HepG2 (cell line): ENCODE measurements at regions not wholly inside any gene's neighbourhood (a gene's known extent, or its start where the extent isn't known, plus 50 kb on each side); places are given as distances from the start of the nearest gene placed in this dataset.

Experiments
- ATAC-seq: fragments of 200-7000 bp; cut with Tn5 transposase; 3 replicates; pipeline ENCODE4 v1.9.1; 2020; ENCODE audit warnings: mild to moderate bottlenecking, moderate library complexity
- BruUV-seq: library from RNA; stranded (reverse); fragments of 400-500 nt; replicated peaks from 2 replicates; lab custom pipeline; 2021; lab: Mats Ljungman, UMichigan
- CTCF ChIA-PET: fragments of 300-600 bp; formaldehyde crosslinking; extraction: SDS; loops from one replicate; lab custom pipeline; 2021; ENCODE audit warnings: low total read pairs, inconsistent platforms, low intra/inter-chr PET ratio; lab: Yijun Ruan, JAX
- POLR2A ChIA-PET: fragments of 350-600 bp; sonication (Branson Sonifier 250); formaldehyde crosslinking; loops from one replicate; lab custom pipeline; 2020; ENCODE audit warnings: antibody characterized with exemption, inconsistent platforms; lab: Yijun Ruan, JAX
- DNase-seq: peaks from one replicate; pipeline ENCODE4 v3.0.0-alpha.2; 2015; ENCODE audit warnings: low spot score
- FAIRE-seq: peaks from 3 replicates; lab custom pipeline; 2011; peaks lifted over from hg19 to GRCh38; lab: Jason Lieb, UNC
- H2AFZ ChIP-seq: one replicate; pipeline ENCODE4 v1.6.1; 2011; ENCODE audit warnings: low read length, inconsistent platforms
- H3K27ac ChIP-seq: fragments of 300-600 bp; 3 replicates; pipeline ENCODE4 v1.8.0; 2011; ENCODE audit warnings: mixed run types, mild to moderate bottlenecking, mixed read lengths, low read length, inconsistent platforms; ENCODE audit not compliant: insufficient read depth; ENCODE audit errors: extremely low read length
- H3K27me3 ChIP-seq, 2 experiments: fragments of 200-600 bp in 1 of 2; 2 replicates in 1 of 2; 3 replicates in 1 of 2; pipeline versions ENCODE4 v1.6.0 to v1.8.0; 2011; ENCODE audit warnings: low read length in 2 of 2, mild to moderate bottlenecking in 2 of 2, moderate library complexity in 2 of 2, inconsistent platforms in 1 of 2; ENCODE audit not compliant: insufficient read depth in 2 of 2, control insufficient read depth in 1 of 2
- H3K36me3 ChIP-seq, 2 experiments: fragments of 200-600 bp in 1 of 2; replicated peaks in 1 of 2; 2 replicates in 1 of 2; 3 replicates in 1 of 2; pipeline versions ENCODE4 v1.5.1 to v1.8.0; 2011; ENCODE audit warnings: low read length in 2 of 2, inconsistent platforms in 1 of 2; ENCODE audit not compliant: insufficient read depth in 2 of 2, control insufficient read depth in 1 of 2
- H3K4me1 ChIP-seq: 2 replicates; pipeline ENCODE4 v1.5.1; 2012; ENCODE audit warnings: low read length, inconsistent platforms; ENCODE audit not compliant: insufficient read depth
- H3K4me2 ChIP-seq: 2 replicates; pipeline ENCODE4 v1.6.0; 2011; ENCODE audit warnings: low read depth, low read length, inconsistent platforms
- H3K4me3 ChIP-seq, 3 experiments: fragments of 200-600 bp in 1 of 3; sonication (generic), shearing (Covaris generic) in 1 of 3; replicated peaks in 1 of 3; 2 replicates each; pipeline ENCODE4 v1.5.1; 2011 to 2016; ENCODE audit warnings: low read length in 3 of 3, inconsistent platforms in 2 of 3, low read depth in 2 of 3, mild to moderate bottlenecking in 2 of 3, control low read depth in 1 of 3, mixed read lengths in 1 of 3; ENCODE audit not compliant: insufficient read depth in 1 of 3
- H3K79me2 ChIP-seq: one replicate; pipeline ENCODE4 v1.6.1; 2011; ENCODE audit warnings: low read length, inconsistent platforms; ENCODE audit not compliant: insufficient read depth
- H3K9ac ChIP-seq: 2 replicates; pipeline ENCODE4 v1.6.0; 2011; ENCODE audit warnings: mild to moderate bottlenecking, low read depth, low read length, inconsistent platforms; ENCODE audit not compliant: insufficient read depth
- H3K9me3 ChIP-seq: 2 replicates; pipeline ENCODE4 v1.5.1; 2012; ENCODE audit warnings: mild to moderate bottlenecking, low read length
- H4K20me1 ChIP-seq: 2 replicates; pipeline ENCODE4 v1.6.0; 2011; ENCODE audit warnings: inconsistent platforms, mild to moderate bottlenecking, low read length, moderate library complexity; ENCODE audit not compliant: insufficient read depth
- CSRNP1 ChIP-seq: sonication (generic); formaldehyde crosslinking; IDR thresholded peaks from 2 replicates; pipeline ENCODE4 v1.8.1; 2023; ENCODE audit warnings: mild to moderate bottlenecking, missing genetic modification reagents
- IRF1 ChIP-seq: sonication (generic); formaldehyde crosslinking; IDR thresholded peaks from 2 replicates; pipeline ENCODE4 v1.4.0; 2020; ENCODE audit warnings: low read depth, mild to moderate bottlenecking, missing genetic modification reagents
- PHF20 ChIP-seq: sonication (generic); formaldehyde crosslinking; IDR thresholded peaks from 2 replicates; pipeline ENCODE4 v1.5.0; 2020; ENCODE audit warnings: mild to moderate bottlenecking, missing genetic modification reagents
- POLR2A ChIP-seq, 2 experiments: IDR thresholded peaks; 2 replicates each; pipeline ENCODE4 v1.6.1; 2011; ENCODE audit warnings: low read depth in 2 of 2, low read length in 2 of 2, mild to moderate bottlenecking in 1 of 2, moderate library complexity in 1 of 2; ENCODE audit not compliant: insufficient read depth in 1 of 2
- RBM39 ChIP-seq: fragments of 200-400 bp; formaldehyde crosslinking; IDR thresholded peaks from one replicate; pipeline ENCODE4 v1.6.1; 2018; ENCODE audit warnings: antibody characterized with exemption, mild to moderate bottlenecking, low read depth, low read length; ENCODE audit not compliant: poor library complexity, severe bottlenecking
- SOX6 ChIP-seq, 2 experiments: fragments of 450-650 bp in 1 of 2; sonication (generic) in 1 of 2; formaldehyde crosslinking in 1 of 2; IDR thresholded peaks; 2 replicates each; pipeline versions ENCODE4 v1.4.0 to v1.6.1; 2017 to 2020; ENCODE audit warnings: antibody characterized with exemption in 1 of 2, mild to moderate bottlenecking in 1 of 2, missing genetic modification reagents in 1 of 2
- ZFP91 ChIP-seq: sonication (generic); formaldehyde crosslinking; IDR thresholded peaks from 2 replicates; pipeline ENCODE4 v1.9.0; 2022; ENCODE audit warnings: missing genetic modification reagents, mild to moderate bottlenecking, borderline replicate concordance
- ZFY ChIP-seq: sonication (generic); formaldehyde crosslinking; IDR thresholded peaks from 2 replicates; pipeline ENCODE4 v1.4.0; 2020; ENCODE audit warnings: missing genetic modification reagents
- ZNF124 ChIP-seq: sonication (generic); formaldehyde crosslinking; IDR thresholded peaks from 2 replicates; pipeline ENCODE4 v1.4.0; 2020; ENCODE audit warnings: missing genetic modification reagents
- ZNF274 ChIP-seq: sonication (generic); formaldehyde crosslinking; IDR thresholded peaks from 2 replicates; pipeline ENCODE4 v1.5.1; 2020; ENCODE audit warnings: mild to moderate bottlenecking, missing genetic modification reagents
- ZNF788 ChIP-seq: sonication (generic); formaldehyde crosslinking; IDR thresholded peaks from 2 replicates; pipeline ENCODE4 v1.5.0; 2020; ENCODE audit warnings: mild to moderate bottlenecking, missing genetic modification reagents, borderline replicate concordance
- ZNF792 ChIP-seq: IDR thresholded peaks from 2 replicates; pipeline ENCODE4 v1.6.1; 2016
- ZSCAN5A ChIP-seq: sonication (generic); formaldehyde crosslinking; IDR thresholded peaks from 2 replicates; pipeline ENCODE4 v1.8.0; 2022; ENCODE audit warnings: mild to moderate bottlenecking, missing genetic modification reagents, borderline replicate concordance
- WGBS: methylation state at CpG from one replicate; pipeline ENCODE4 v1.1.6; 2017; ENCODE audit warnings: low lambda C conversion rate; 5-methylcytosine and 5-hydroxymethylcytosine counted together
- in situ Hi-C: cut with HindIII; loops from 2 replicates; pipeline ENCODE4 v1.10.0; 2017; ENCODE audit warnings: low pct_unique_long_range_greater_than_20kb; ENCODE audit not compliant: extremely low pct_ligation_motif_present
- intact Hi-C: fragments of 100-400 bp; cut with micrococcal nuclease; formaldehyde crosslinking; loops from one replicate; pipeline ENCODE4 v1.10.0; 2022; ENCODE audit not compliant: unreplicated experiment
- TF ChIP-seq, protein P1 (sequence below): sonication (generic); formaldehyde crosslinking; IDR thresholded peaks from 2 replicates; pipeline ENCODE4 v1.9.0; 2021; ENCODE audit warnings: missing genetic modification reagents, mild to moderate bottlenecking, borderline replicate concordance

DNA sequence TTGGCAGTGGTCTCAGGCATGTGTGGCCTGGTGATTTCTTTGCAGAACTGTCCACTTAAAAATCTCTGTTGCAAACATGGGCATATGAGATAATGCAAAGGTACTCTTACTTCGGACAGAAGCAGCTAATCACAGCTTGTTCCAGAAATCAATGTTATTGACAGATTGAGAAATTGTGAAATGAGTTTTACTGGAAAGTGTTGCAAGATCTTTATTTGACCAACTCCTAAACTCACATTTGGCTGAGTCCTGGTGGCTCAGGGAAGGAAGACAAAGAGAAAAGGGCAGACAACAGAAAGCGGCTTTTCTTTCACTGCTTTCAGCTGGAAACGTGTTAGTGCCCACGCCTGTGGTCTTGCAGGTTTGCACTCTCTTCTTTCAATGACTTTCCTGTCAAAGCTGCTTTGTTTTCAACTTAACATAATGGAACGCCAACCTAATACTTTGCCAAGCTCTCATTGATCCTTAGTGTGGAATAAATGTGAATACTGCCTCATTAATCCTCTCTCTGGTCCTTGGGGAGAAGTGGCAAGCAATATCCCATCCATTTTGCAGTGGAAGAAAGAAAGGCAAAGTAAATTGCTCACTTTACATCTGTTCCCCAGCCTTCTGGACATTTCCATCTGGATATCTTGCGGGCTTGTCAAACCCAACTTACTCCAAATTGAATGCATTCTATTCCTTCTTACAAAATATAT is 586.4 kb downstream of the LRRC70 start (continued):
- TF ChIP-seq ZNF124 (CRISPR knock-in tag) (no peak), ZNF792 (CRISPR knock-in tag) (no peak), PHF20 (CRISPR knock-in tag) (no peak)

DNA sequence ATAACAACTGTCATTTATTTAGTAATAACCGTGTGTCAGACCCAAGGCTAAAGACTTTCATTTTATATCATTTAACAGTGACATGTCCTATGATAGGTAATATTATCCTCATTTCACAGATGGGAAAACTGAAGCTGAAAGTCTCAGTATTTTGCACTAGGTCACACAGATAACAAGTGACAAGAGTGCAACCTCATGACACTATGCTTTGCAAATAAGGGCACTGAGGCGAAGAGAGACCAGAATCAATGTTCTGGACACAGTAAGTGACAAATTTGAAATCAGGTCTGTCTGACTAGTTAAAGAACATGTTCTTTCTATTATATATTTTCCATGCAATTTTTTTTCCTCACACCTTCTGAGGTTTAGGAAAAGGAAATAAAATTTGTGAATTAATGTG is 585.7 kb downstream of the LRRC70 start:
- no peak for DNase-seq
- Histone ChIP-seq H3K36me3 (no peaks in the 10 kb centered on the region), H3K9me3 (no peaks in the 10 kb centered on the region), H3K27me3 (no peaks in the 10 kb centered on the region; a peak in 1 of 5 replicates), H2AFZ (no peak overlapping the region), H3K4me3 (no peak overlapping the region), H3K4me1 (no peaks in the 10 kb centered on the region), H3K27ac (no peak overlapping the region), H4K20me1 (no peaks in the 10 kb centered on the region), H3K9ac (no peak overlapping the region), H3K79me2 (no peaks in the 10 kb centered on the region), H3K4me2 (no peak overlapping the region)
- in situ Hi-C loops (no loop called here), intact Hi-C loops (no loop called here)
- POLR2A ChIA-PET = no interaction called here
- CTCF ChIA-PET = no interaction called here
- no peak for ATAC-seq
- BruUV-seq = no TSS peak
- no peak for FAIRE-seq
- 23% methylated on average over 2 of the region's 2 CpGs for WGBS
- TF ChIP-seq ZSCAN5A (CRISPR knock-in tag) = no peak
- TF ChIP-seq, protein P1, sequence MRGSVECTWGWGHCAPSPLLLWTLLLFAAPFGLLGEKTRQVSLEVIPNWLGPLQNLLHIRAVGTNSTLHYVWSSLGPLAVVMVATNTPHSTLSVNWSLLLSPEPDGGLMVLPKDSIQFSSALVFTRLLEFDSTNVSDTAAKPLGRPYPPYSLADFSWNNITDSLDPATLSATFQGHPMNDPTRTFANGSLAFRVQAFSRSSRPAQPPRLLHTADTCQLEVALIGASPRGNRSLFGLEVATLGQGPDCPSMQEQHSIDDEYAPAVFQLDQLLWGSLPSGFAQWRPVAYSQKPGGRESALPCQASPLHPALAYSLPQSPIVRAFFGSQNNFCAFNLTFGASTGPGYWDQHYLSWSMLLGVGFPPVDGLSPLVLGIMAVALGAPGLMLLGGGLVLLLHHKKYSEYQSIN = no peak
- TF ChIP-seq RBM39 = no peak
- TF ChIP-seq ZNF788 = no peak
- no peak for TF ChIP-seq ZNF274 (CRISPR knock-in tag)
- TF ChIP-seq CSRNP1 = no peak
- no peak for TF ChIP-seq ZFY (CRISPR knock-in tag)
- TF ChIP-seq POLR2A (IDR thresholded peaks at IDR 0.05; ENCODE audit: insufficient read depth in 1 of 2, low read depth in 2 of 2, low read length in 2 of 2) = no peak
- no peak for TF ChIP-seq IRF1 (CRISPR knock-in tag)
- TF ChIP-seq ZFP91 = no peak
- TF ChIP-seq SOX6 (IDR thresholded peaks at IDR 0.05) = no peak
- no peak for TF ChIP-seq SOX6 (CRISPR knock-in tag; IDR thresholded peaks at IDR 0.05)
